HepG2 (cell line): ENCODE measurements at regions not wholly inside any gene's neighbourhood (a gene's known extent, or its start where the extent isn't known, plus 50 kb on each side); places are given as distances from the start of the nearest gene placed in this dataset.

ENCODE experiments used
- ATAC-seq: fragments of 200-7000 bp; cut with Tn5 transposase; 3 replicates; pipeline ENCODE4 v1.9.1; 2020; ENCODE audit warnings: mild to moderate bottlenecking, moderate library complexity
- BruUV-seq: library from RNA; stranded (reverse); fragments of 400-500 nt; replicated peaks from 2 replicates; lab custom pipeline; 2021; lab: Mats Ljungman, UMichigan
- CTCF ChIA-PET: fragments of 300-600 bp; formaldehyde crosslinking; extraction: SDS; loops from one replicate; lab custom pipeline; 2021; ENCODE audit warnings: low total read pairs, inconsistent platforms, low intra/inter-chr PET ratio; lab: Yijun Ruan, JAX
- POLR2A ChIA-PET: fragments of 350-600 bp; sonication (Branson Sonifier 250); formaldehyde crosslinking; loops from one replicate; lab custom pipeline; 2020; ENCODE audit warnings: antibody characterized with exemption, inconsistent platforms; lab: Yijun Ruan, JAX
- DNase-seq: peaks from one replicate; pipeline ENCODE4 v3.0.0-alpha.2; 2015; ENCODE audit warnings: low spot score
- FAIRE-seq: peaks from 3 replicates; lab custom pipeline; 2011; peaks lifted over from hg19 to GRCh38; lab: Jason Lieb, UNC
- H2AFZ ChIP-seq: one replicate; pipeline ENCODE4 v1.6.1; 2011; ENCODE audit warnings: low read length, inconsistent platforms
- H3K27ac ChIP-seq: fragments of 300-600 bp; 3 replicates; pipeline ENCODE4 v1.8.0; 2011; ENCODE audit warnings: mixed run types, mild to moderate bottlenecking, mixed read lengths, low read length, inconsistent platforms; ENCODE audit not compliant: insufficient read depth; ENCODE audit errors: extremely low read length
- H3K27me3 ChIP-seq, 2 experiments: fragments of 200-600 bp in 1 of 2; 2 replicates in 1 of 2; 3 replicates in 1 of 2; pipeline versions ENCODE4 v1.6.0 to v1.8.0; 2011; ENCODE audit warnings: low read length in 2 of 2, mild to moderate bottlenecking in 2 of 2, moderate library complexity in 2 of 2, inconsistent platforms in 1 of 2; ENCODE audit not compliant: insufficient read depth in 2 of 2, control insufficient read depth in 1 of 2
- H3K36me3 ChIP-seq, 2 experiments: fragments of 200-600 bp in 1 of 2; replicated peaks in 1 of 2; 2 replicates in 1 of 2; 3 replicates in 1 of 2; pipeline versions ENCODE4 v1.5.1 to v1.8.0; 2011; ENCODE audit warnings: low read length in 2 of 2, inconsistent platforms in 1 of 2; ENCODE audit not compliant: insufficient read depth in 2 of 2, control insufficient read depth in 1 of 2
- H3K4me1 ChIP-seq: 2 replicates; pipeline ENCODE4 v1.5.1; 2012; ENCODE audit warnings: low read length, inconsistent platforms; ENCODE audit not compliant: insufficient read depth
- H3K4me2 ChIP-seq: 2 replicates; pipeline ENCODE4 v1.6.0; 2011; ENCODE audit warnings: low read depth, low read length, inconsistent platforms
- H3K4me3 ChIP-seq, 3 experiments: fragments of 200-600 bp in 1 of 3; sonication (generic), shearing (Covaris generic) in 1 of 3; replicated peaks in 1 of 3; 2 replicates each; pipeline ENCODE4 v1.5.1; 2011 to 2016; ENCODE audit warnings: low read length in 3 of 3, inconsistent platforms in 2 of 3, low read depth in 2 of 3, mild to moderate bottlenecking in 2 of 3, control low read depth in 1 of 3, mixed read lengths in 1 of 3; ENCODE audit not compliant: insufficient read depth in 1 of 3
- H3K79me2 ChIP-seq: one replicate; pipeline ENCODE4 v1.6.1; 2011; ENCODE audit warnings: low read length, inconsistent platforms; ENCODE audit not compliant: insufficient read depth
- H3K9ac ChIP-seq: 2 replicates; pipeline ENCODE4 v1.6.0; 2011; ENCODE audit warnings: mild to moderate bottlenecking, low read depth, low read length, inconsistent platforms; ENCODE audit not compliant: insufficient read depth
- H3K9me3 ChIP-seq: 2 replicates; pipeline ENCODE4 v1.5.1; 2012; ENCODE audit warnings: mild to moderate bottlenecking, low read length
- H4K20me1 ChIP-seq: 2 replicates; pipeline ENCODE4 v1.6.0; 2011; ENCODE audit warnings: inconsistent platforms, mild to moderate bottlenecking, low read length, moderate library complexity; ENCODE audit not compliant: insufficient read depth
- ATF7 ChIP-seq, 2 experiments: fragments of 450-650 bp in 1 of 2; sonication (generic) in 1 of 2; formaldehyde crosslinking in 1 of 2; IDR thresholded peaks; 2 replicates each; pipeline versions ENCODE4 v1.4.0 to v1.6.1; 2016 to 2020; ENCODE audit warnings: antibody characterized with exemption in 1 of 2, mild to moderate bottlenecking in 1 of 2, missing genetic modification reagents in 1 of 2
- CREB1 ChIP-seq, 2 experiments: fragments of 450-650 bp in 1 of 2; IDR thresholded peaks; 2 replicates each; pipeline ENCODE4 v1.6.1; 2016 to 2017; ENCODE audit warnings: control low read depth in 1 of 2, mild to moderate bottlenecking in 1 of 2, missing compliant biosample characterization in 1 of 2, missing genetic modification characterization in 1 of 2
- GABPA ChIP-seq, 2 experiments: IDR thresholded peaks; 2 replicates each; pipeline ENCODE4 v1.6.1; 2011 to 2016; ENCODE audit warnings: low read depth in 2 of 2, low read length in 1 of 2, missing biosample characterization in 1 of 2, missing genetic modification characterization in 1 of 2
- GATAD1 ChIP-seq: IDR thresholded peaks from 2 replicates; pipeline ENCODE4 v1.6.1; 2016; ENCODE audit warnings: missing genetic modification reagents, missing compliant biosample characterization
- ZNF33A ChIP-seq: sonication (generic); formaldehyde crosslinking; IDR thresholded peaks from 2 replicates; pipeline ENCODE4 v1.5.1; 2020; ENCODE audit warnings: missing genetic modification reagents, mild to moderate bottlenecking, moderate library complexity, borderline replicate concordance
- ZNF362 ChIP-seq: sonication (generic); formaldehyde crosslinking; IDR thresholded peaks from 2 replicates; pipeline ENCODE4 v1.4.0; 2020; ENCODE audit warnings: missing genetic modification reagents, mild to moderate bottlenecking, borderline replicate concordance
- WGBS: methylation state at CpG from one replicate; pipeline ENCODE4 v1.1.6; 2017; ENCODE audit warnings: low lambda C conversion rate; 5-methylcytosine and 5-hydroxymethylcytosine counted together
- in situ Hi-C: cut with HindIII; loops from 2 replicates; pipeline ENCODE4 v1.10.0; 2017; ENCODE audit warnings: low pct_unique_long_range_greater_than_20kb; ENCODE audit not compliant: extremely low pct_ligation_motif_present
- intact Hi-C: fragments of 100-400 bp; cut with micrococcal nuclease; formaldehyde crosslinking; loops from one replicate; pipeline ENCODE4 v1.10.0; 2022; ENCODE audit not compliant: unreplicated experiment

- no peak for TF ChIP-seq ZNF362 (CRISPR knock-in tag)
These were observed 96.5 kb upstream of the DAB2 start (continued) for GRCh38 chr5:39521098-39521860.

DNA sequence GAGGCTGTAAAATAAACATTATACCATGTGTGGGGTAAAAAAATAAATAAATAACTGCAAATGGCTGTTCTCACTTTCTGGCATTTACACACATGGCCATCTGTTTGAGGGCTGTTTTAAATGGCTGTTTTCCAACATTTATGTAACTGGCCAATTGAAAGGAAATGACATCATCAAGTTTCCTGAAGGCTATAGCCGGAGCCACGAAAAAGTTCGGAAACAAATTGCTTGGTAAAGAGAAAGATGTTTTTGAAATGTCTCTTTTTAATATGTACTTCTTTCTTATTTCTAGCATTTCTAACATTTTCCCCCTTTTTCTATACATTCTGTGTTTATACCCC, 95.4 kb upstream of the DAB2 start:
- intact Hi-C loops, result no loop called here
- ChIA-PET CTCF (no interaction called here), POLR2A (no interaction called here)
- no peak for ATAC-seq
- Histone ChIP-seq H3K27ac (no peak overlapping the region), H3K4me2 (no peak overlapping the region), H3K79me2 (no peaks in the 10 kb centered on the region), H3K4me3 (no peak overlapping the region), H3K9me3 (no peaks in the 10 kb centered on the region), H2AFZ (no peak overlapping the region), H3K4me1 (peaks cover 6% of the 10 kb centered on the region; the same call in 1 of the 2 replicates), H4K20me1 (no peaks in the 10 kb centered on the region), H3K36me3 (no peaks in the 10 kb centered on the region), H3K9ac (no peak overlapping the region), H3K27me3 (peaks cover 0 to 2% of the 10 kb centered on the region in 2 experiments; a peak in 1 of 5 replicates)
- FAIRE-seq, result no peak
- WGBS, result 54% methylated on average over 3 of the region's 3 CpGs
- 0 out of 2 replicates have a peak, but pooled peaks have one; percentile 7 for TF ChIP-seq CREB1 (IDR thresholded peaks at IDR 0.05)
- no peak for TF ChIP-seq CREB1 (CRISPR knock-in tag; IDR thresholded peaks at IDR 0.05)
- TF ChIP-seq GABPA (IDR thresholded peaks at IDR 0.05; ENCODE audit: low read depth, low read length), result no peak
- peak; percentile 55; the same call in 1 of the 2 replicates for TF ChIP-seq GABPA (CRISPR knock-in tag; IDR thresholded peaks at IDR 0.05; ENCODE audit: low read depth)
- no peak for TF ChIP-seq GATAD1
- TF ChIP-seq ATF7 (IDR thresholded peaks at IDR 0.05), result peak; percentile 81
- no peak for TF ChIP-seq ATF7 (CRISPR knock-in tag; IDR thresholded peaks at IDR 0.05)
- no peak for TF ChIP-seq ZNF33A (CRISPR knock-in tag)
- no TSS peak for BruUV-seq
- DNase-seq, result no peak
- in situ Hi-C loops, result no loop called here
